Mesenchymal stem cell (in vitro differentiated cells and primary cell): ENCODE measurements at regions not wholly inside any gene's neighbourhood (a gene's known extent, or its start where the extent isn't known, plus 50 kb on each side); places are given as distances from the start of the nearest gene placed in this dataset.
A peak's percentile ranks its signal among the peaks of the same experiment; 100 is the strongest.

Experiments
- DNase-seq: peaks from one replicate; pipeline ENCODE4 v3.0.0-alpha.2; 2013
- H2AFZ ChIP-seq: one replicate; pipeline ENCODE4 v1.6.1; 2013; ENCODE audit warnings: low read depth, mild to moderate bottlenecking, control low read depth, inconsistent platforms, low read length, moderate library complexity
- H2AK5ac ChIP-seq: 2 replicates; pipeline ENCODE4 v1.6.1; 2013; ENCODE audit warnings: low read length, moderate library complexity, mild to moderate bottlenecking, inconsistent platforms; ENCODE audit not compliant: severe bottlenecking
- H2BK120ac ChIP-seq: one replicate; pipeline ENCODE4 v1.6.1; 2013; ENCODE audit warnings: low read depth, mild to moderate bottlenecking, inconsistent platforms, low read length, moderate library complexity
- H2BK12ac ChIP-seq, 2 experiments: one replicate each; pipeline ENCODE4 v1.6.1; 2013; ENCODE audit warnings: inconsistent platforms in 2 of 2, low read length in 2 of 2, mild to moderate bottlenecking in 2 of 2, moderate library complexity in 2 of 2, control low read depth in 1 of 2
- H2BK15ac ChIP-seq: one replicate; pipeline ENCODE4 v1.6.1; 2013; ENCODE audit warnings: mild to moderate bottlenecking, low read depth, inconsistent platforms; ENCODE audit not compliant: poor library complexity, severe bottlenecking
- H2BK5ac ChIP-seq: 2 replicates; pipeline ENCODE4 v1.6.1; 2013; ENCODE audit warnings: low read depth, mild to moderate bottlenecking, low read length, control low read depth, inconsistent platforms; ENCODE audit not compliant: poor library complexity, severe bottlenecking
- H3K14ac ChIP-seq, 2 experiments: one replicate each; pipeline ENCODE4 v1.6.1; 2013; ENCODE audit warnings: inconsistent platforms in 2 of 2, low read length in 2 of 2, control low read depth in 1 of 2, mild to moderate bottlenecking in 1 of 2, moderate library complexity in 1 of 2
- H3K18ac ChIP-seq, 2 experiments: one replicate each; pipeline ENCODE4 v1.6.1; 2013; ENCODE audit warnings: inconsistent platforms in 2 of 2, low read length in 2 of 2, control low read depth in 1 of 2, low read depth in 1 of 2, mild to moderate bottlenecking in 1 of 2
- H3K23ac ChIP-seq, 2 experiments: one replicate each; pipeline ENCODE4 v1.6.1; 2013; ENCODE audit warnings: inconsistent platforms in 2 of 2, low read length in 2 of 2, mild to moderate bottlenecking in 2 of 2, moderate library complexity in 2 of 2, control low read depth in 1 of 2
- H3K27ac ChIP-seq: 2 replicates; pipeline ENCODE4 v1.5.1; 2013; ENCODE audit warnings: mild to moderate bottlenecking, moderate library complexity, low read length, control low read depth, inconsistent platforms; ENCODE audit not compliant: poor library complexity, severe bottlenecking
- H3K27me3 ChIP-seq, 2 experiments: 2 replicates each; pipeline versions ENCODE4 v1.6.1 to v1.7.0; 2013; ENCODE audit warnings: low read length in 2 of 2, mild to moderate bottlenecking in 2 of 2, moderate library complexity in 2 of 2, control low read depth in 1 of 2, inconsistent platforms in 1 of 2; ENCODE audit not compliant: control insufficient read depth in 1 of 2, insufficient read depth in 1 of 2
- H3K36me3 ChIP-seq, 2 experiments: 2 replicates each; pipeline versions ENCODE4 v1.6.1 to v1.7.0; 2013; ENCODE audit warnings: low read length in 2 of 2, control low read depth in 1 of 2, inconsistent platforms in 1 of 2, low read depth in 1 of 2, mild to moderate bottlenecking in 1 of 2; ENCODE audit not compliant: insufficient read depth in 2 of 2, control insufficient read depth in 1 of 2
- H3K4ac ChIP-seq, 2 experiments: one replicate each; pipeline ENCODE4 v1.6.1; 2013; ENCODE audit warnings: inconsistent platforms in 2 of 2, low read length in 2 of 2, mild to moderate bottlenecking in 2 of 2, moderate library complexity in 2 of 2, control low read depth in 1 of 2, low read depth in 1 of 2
- H3K4me1 ChIP-seq: 2 replicates; pipeline ENCODE4 v1.6.1; 2013; ENCODE audit warnings: low read depth, low read length, control low read depth; ENCODE audit not compliant: control insufficient read depth, insufficient read depth
- H3K4me2 ChIP-seq: 2 replicates; pipeline ENCODE4 v1.6.1; 2013; ENCODE audit warnings: low read length, mild to moderate bottlenecking, inconsistent platforms; ENCODE audit not compliant: poor library complexity, severe bottlenecking
- H3K4me3 ChIP-seq, 2 experiments: 2 replicates each; pipeline versions ENCODE4 v1.5.1 to v1.7.0; 2013; ENCODE audit warnings: low read length in 2 of 2, mild to moderate bottlenecking in 2 of 2, control low read depth in 1 of 2, low read depth in 1 of 2; ENCODE audit not compliant: insufficient read depth in 1 of 2
- H3K79me1 ChIP-seq: replicated peaks from 2 replicates; pipeline ENCODE4 v1.6.1; 2013; ENCODE audit warnings: mild to moderate bottlenecking, control low read depth, low read length, inconsistent platforms; ENCODE audit not compliant: poor library complexity, severe bottlenecking
- H3K9ac ChIP-seq: 2 replicates; pipeline ENCODE4 v1.7.0; 2013; ENCODE audit warnings: mild to moderate bottlenecking, low read length, moderate library complexity
- H3K9me3 ChIP-seq: 2 replicates; pipeline ENCODE4 v1.7.0; 2013; ENCODE audit warnings: mild to moderate bottlenecking, low read length; ENCODE audit not compliant: control insufficient read depth
- H4K8ac ChIP-seq: one replicate; pipeline ENCODE4 v1.6.1; 2013; ENCODE audit warnings: inconsistent platforms, mild to moderate bottlenecking, low read length, moderate library complexity
- H4K91ac ChIP-seq: one replicate; pipeline ENCODE4 v1.6.1; 2013; ENCODE audit warnings: mild to moderate bottlenecking, low read length, inconsistent platforms
- WGBS: methylation state at CpG from one replicate; pipeline ENCODE4 v1.1.7; 2013; ENCODE audit warnings: mixed read lengths; 5-methylcytosine and 5-hydroxymethylcytosine counted together

DNA sequence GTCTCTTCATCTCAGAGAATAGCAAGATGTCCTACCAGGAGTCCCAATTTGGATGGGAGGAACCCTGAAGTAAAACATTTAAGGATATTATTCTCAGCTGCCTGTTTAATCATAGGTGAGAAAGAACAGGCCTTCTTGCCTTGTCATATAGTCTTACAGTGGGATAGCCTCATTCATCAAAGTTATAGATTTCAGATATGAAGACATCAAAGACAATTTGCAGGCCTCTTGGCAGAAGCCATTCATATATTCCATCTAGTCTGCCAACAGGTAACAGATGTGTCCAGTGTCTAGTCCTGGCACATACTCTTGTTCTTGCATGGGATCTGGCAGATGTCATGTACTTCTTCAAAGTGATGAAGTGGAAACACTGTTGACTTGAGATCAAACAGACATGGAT is 601.3 kb upstream of the GHITM start:
- Histone ChIP-seq H3K9me3 (no peaks in the 10 kb centered on the region), H3K14ac (no peak overlapping the region), H3K36me3 (no peaks in the 10 kb centered on the region), H3K79me1 (no peaks in the 10 kb centered on the region), H3K4me3 (no peak overlapping the region), H2BK5ac (peak overlapping the region; percentile 89), H3K4me1 (peaks cover 2% of the 10 kb centered on the region), H3K4ac (no peak overlapping the region), H3K4me2 (no peak overlapping the region), H2AK5ac (peak overlapping the region; percentile 96), H3K23ac (no peak overlapping the region), H2BK12ac (peak overlapping the region in 1 of 2 experiments; percentile 46), H3K18ac (no peak overlapping the region), H3K27ac (peak overlapping the region; percentile 67), H3K27me3 (no peaks in the 10 kb centered on the region), H3K9ac (no peak overlapping the region), H2BK15ac (no peak overlapping the region), H2AFZ (no peak overlapping the region), H2BK120ac (no peak overlapping the region), H4K8ac (no peak overlapping the region), H4K91ac (no peak overlapping the region)
- DNase-seq = no peak

DNA sequence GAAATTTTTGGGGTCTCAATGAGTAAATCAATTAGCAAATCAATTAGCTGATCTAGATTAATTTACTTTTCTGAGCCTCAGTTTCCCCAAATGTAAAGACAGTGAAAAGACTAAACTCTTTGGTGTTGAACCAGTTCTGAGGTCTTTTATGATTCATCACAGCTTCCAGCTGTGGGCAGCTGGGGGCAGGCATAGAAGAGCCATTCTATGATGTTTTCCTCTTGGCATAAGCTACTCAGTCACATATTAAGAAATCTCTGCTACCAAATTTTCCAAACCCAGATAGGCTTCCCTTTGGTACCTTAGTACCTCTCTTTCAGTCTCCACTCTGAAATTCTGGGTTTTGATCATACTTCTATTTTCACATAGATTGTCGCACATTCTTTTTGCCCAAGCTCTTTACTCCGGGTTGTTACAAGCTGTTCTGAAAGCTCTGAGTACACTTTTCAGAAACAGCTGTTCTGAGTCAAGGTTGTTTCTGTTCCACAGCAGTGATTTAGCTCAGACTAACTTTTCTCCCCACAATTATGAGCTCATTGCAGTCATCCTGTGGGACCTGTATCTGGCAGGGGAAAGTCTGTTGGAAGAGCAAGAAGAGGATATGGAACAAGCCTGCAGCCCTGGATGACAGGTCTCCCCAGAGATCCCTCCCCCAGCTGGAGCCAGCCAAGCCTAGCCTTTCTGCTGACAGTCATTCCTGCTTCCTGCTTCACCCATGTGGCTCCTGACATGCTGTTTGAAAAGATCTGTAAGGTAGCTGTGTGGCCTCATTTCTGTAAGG is 599.6 kb upstream of the GHITM start:
- Histone ChIP-seq H3K4me1 (peaks cover 4% of the 10 kb centered on the region), H3K79me1 (no peaks in the 10 kb centered on the region), H2BK15ac (no peak overlapping the region), H3K27me3 (no peaks in the 10 kb centered on the region), H2AFZ (no peak overlapping the region), H3K18ac (no peak overlapping the region), H2BK120ac (no peak overlapping the region), H3K9ac (peak overlapping the region; percentile 63), H3K36me3 (no peaks in the 10 kb centered on the region), H3K4ac (no peak overlapping the region), H2AK5ac (no peak overlapping the region), H3K9me3 (no peaks in the 10 kb centered on the region), H3K4me2 (no peak overlapping the region), H4K8ac (no peak overlapping the region), H2BK12ac (no peak overlapping the region), H3K4me3 (peak overlapping the region in 1 of 2 experiments; percentile 57), H3K14ac (no peak overlapping the region), H3K23ac (no peak overlapping the region), H4K91ac (no peak overlapping the region), H2BK5ac (peak overlapping the region; percentile 84), H3K27ac (peak overlapping the region; percentile 99)
- WGBS = 31% methylated on average over 2 of the region's 2 CpGs
- DNase-seq = peak; percentile 92

DNA sequence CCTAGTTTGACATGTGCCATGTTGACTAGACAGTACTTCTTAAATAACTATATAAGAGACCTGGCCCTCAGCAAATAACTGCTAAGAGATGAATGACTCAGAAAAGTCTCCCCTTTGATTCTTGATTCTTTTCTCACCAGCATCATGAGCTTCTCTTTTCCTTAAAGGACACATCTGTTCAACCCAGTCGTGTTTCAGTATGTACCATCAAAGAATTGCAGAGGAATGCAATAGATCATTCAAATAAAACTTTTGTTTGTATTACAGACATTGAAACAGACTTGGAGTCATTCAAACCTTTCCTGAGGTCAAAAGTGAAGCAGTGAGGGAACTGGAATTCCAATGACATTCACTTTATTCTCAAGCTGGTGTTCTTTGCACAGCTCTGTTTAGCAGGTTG is 598.3 kb upstream of the GHITM start:
- Histone ChIP-seq H4K8ac (no peak overlapping the region), H2BK15ac (no peak overlapping the region), H2BK12ac (no peak overlapping the region), H3K36me3 (no peaks in the 10 kb centered on the region), H3K18ac (no peak overlapping the region), H3K9me3 (no peaks in the 10 kb centered on the region), H3K27me3 (no peaks in the 10 kb centered on the region), H2AK5ac (no peak overlapping the region), H3K4me2 (no peak overlapping the region), H3K23ac (no peak overlapping the region), H3K4ac (no peak overlapping the region), H2BK5ac (peak overlapping the region; percentile 34), H2AFZ (no peak overlapping the region), H3K9ac (no peak overlapping the region), H4K91ac (no peak overlapping the region), H3K27ac (peak overlapping the region; percentile 99), H3K14ac (no peak overlapping the region), H2BK120ac (no peak overlapping the region), H3K4me3 (no peak overlapping the region), H3K4me1 (peaks cover 6% of the 10 kb centered on the region), H3K79me1 (no peaks in the 10 kb centered on the region)
- WGBS = no CpG with 5 or more reads among the region's 1 CpG
- DNase-seq = peak; percentile 27

DNA sequence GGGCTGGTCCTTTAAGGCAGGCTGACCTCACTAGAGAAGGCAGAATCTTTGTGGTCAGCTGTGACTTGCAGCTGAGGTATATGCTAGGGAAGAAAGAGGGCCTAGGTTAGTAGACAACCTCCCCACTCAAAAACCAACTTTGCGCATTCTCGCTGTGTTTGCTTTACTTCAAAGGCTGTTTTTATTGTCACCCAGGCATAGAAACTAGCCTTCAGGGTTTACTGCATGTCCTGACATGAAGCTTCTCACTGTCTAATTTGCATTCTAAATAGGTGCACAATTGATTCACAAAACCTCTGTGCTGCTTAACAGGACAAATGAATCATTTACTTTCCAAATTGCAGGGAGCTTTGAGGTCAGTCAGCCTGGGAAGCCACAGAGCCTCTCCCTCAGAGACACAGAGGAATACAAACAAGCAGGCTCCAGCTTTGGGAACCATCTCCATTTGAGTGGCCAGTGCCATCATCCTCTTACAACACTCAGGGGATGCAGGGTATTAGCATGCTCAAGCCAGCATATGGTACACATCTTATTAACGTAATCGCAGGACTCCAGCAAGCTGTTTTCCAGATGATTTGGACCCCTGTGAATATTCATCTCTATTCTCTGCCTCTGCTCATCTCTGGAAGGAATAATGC is 596.4 kb upstream of the GHITM start:
- peaks cover 7% of the 10 kb centered on the region for H3K4me1 ChIP-seq
- H2BK12ac ChIP-seq = peak overlapping the region; percentile 28 to 70
- peak overlapping the region; percentile 14 for H2AK5ac ChIP-seq
- no peak overlapping the region for H2BK120ac ChIP-seq
- 67% methylated on average over 4 of the region's 4 CpGs for WGBS
- no peak overlapping the region for H2AFZ ChIP-seq
- H4K8ac ChIP-seq = no peak overlapping the region
- no peak overlapping the region for H3K23ac ChIP-seq
- H2BK15ac ChIP-seq = no peak overlapping the region
- H3K27me3 ChIP-seq = no peaks in the 10 kb centered on the region
- H3K14ac ChIP-seq = peak overlapping the region in 1 of 2 experiments; percentile 3
- peak overlapping the region; percentile 28 for H3K9ac ChIP-seq
- H3K4me2 ChIP-seq = no peak overlapping the region
- H2BK5ac ChIP-seq = peak overlapping the region; percentile 88
- DNase-seq = peak; percentile 79
- H3K27ac ChIP-seq = peak overlapping the region; percentile 99
- H3K9me3 ChIP-seq = no peaks in the 10 kb centered on the region
- peak overlapping the region in 1 of 2 experiments; percentile 11 for H3K4me3 ChIP-seq
- no peak overlapping the region for H4K91ac ChIP-seq
- no peaks in the 10 kb centered on the region for H3K79me1 ChIP-seq
- H3K18ac ChIP-seq = peak overlapping the region in 1 of 2 experiments; percentile 5
- no peaks in the 10 kb centered on the region for H3K36me3 ChIP-seq
- no peak overlapping the region for H3K4ac ChIP-seq
